Central memory CD8-positive, alpha-beta T cell (primary cell): ENCODE measurements at regions not wholly inside any gene's neighbourhood (a gene's known extent, or its start where the extent isn't known, plus 50 kb on each side); places are given as distances from the start of the nearest gene placed in this dataset.

Experiments used
- ATAC-seq: fragments of 150-1000 bp; cut with Tn5 transposase; replicated peaks from 2 replicates; pipeline ENCODE4 v1.10.0; 2022; ENCODE audit warnings: mild to moderate bottlenecking, moderate FRiP score, moderate number of reproducible peaks; ENCODE audit not compliant: poor library complexity, severe bottlenecking; ENCODE audit errors: extremely low read depth
- DNase-seq, 2 donors: peaks; one replicate each; pipeline ENCODE4 v3.0.0; 2021; ENCODE audit warnings: low spot score in 2 of 2
- H3K27ac Mint-ChIP-seq: one replicate; pipeline ENCODE4 v1.8.0; 2022; ENCODE audit warnings: low read depth, mild to moderate bottlenecking, moderate library complexity, mixed read lengths
- H3K27me3 Mint-ChIP-seq: one replicate; pipeline ENCODE4 v1.8.0; 2022; ENCODE audit warnings: mixed read lengths
- H3K36me3 Mint-ChIP-seq: one replicate; pipeline ENCODE4 v1.8.0; 2022; ENCODE audit warnings: mild to moderate bottlenecking, moderate library complexity, mixed read lengths; ENCODE audit not compliant: insufficient read depth
- H3K4me1 Mint-ChIP-seq: one replicate; pipeline ENCODE4 v1.8.0; 2022; ENCODE audit warnings: mixed read lengths
- H3K4me3 Mint-ChIP-seq: one replicate; pipeline ENCODE4 v1.8.0; 2022; ENCODE audit warnings: mild to moderate bottlenecking, moderate library complexity, mixed read lengths
- H3K9me3 Mint-ChIP-seq: one replicate; pipeline ENCODE4 v1.8.0; 2022; ENCODE audit warnings: mixed read lengths

GRCh38 chr3:16803019-16803418, 81.7 kb upstream of the PLCL2 start:
- peaks cover 10% of the 10 kb centered on the region for H3K9me3 Mint-ChIP-seq
- H3K4me3 Mint-ChIP-seq = no peak overlapping the region
- H3K27ac Mint-ChIP-seq = no peak overlapping the region
- no peaks in the 10 kb centered on the region for H3K36me3 Mint-ChIP-seq
- no peak for DNase-seq
- ATAC-seq = no peak
- H3K27me3 Mint-ChIP-seq = no peaks in the 10 kb centered on the region
- H3K4me1 Mint-ChIP-seq = peaks cover 23% of the 10 kb centered on the region

GRCh38 chr3:16807391-16807790, 77.4 kb upstream of the PLCL2 start:
- no peak overlapping the region for H3K27ac Mint-ChIP-seq
- peaks cover 19% of the 10 kb centered on the region for H3K4me1 Mint-ChIP-seq
- no peak overlapping the region for H3K4me3 Mint-ChIP-seq
- no peaks in the 10 kb centered on the region for H3K36me3 Mint-ChIP-seq
- ATAC-seq (no peak), DNase-seq (no peak)
- H3K9me3 Mint-ChIP-seq = no peaks in the 10 kb centered on the region
- H3K27me3 Mint-ChIP-seq = no peaks in the 10 kb centered on the region

- DNase-seq (no peak), ATAC-seq (no peak)
- no peaks in the 10 kb centered on the region for H3K27me3 Mint-ChIP-seq
- H3K27ac Mint-ChIP-seq = no peak overlapping the region
- no peak overlapping the region for H3K4me3 Mint-ChIP-seq
- peaks cover 17% of the 10 kb centered on the region for H3K4me1 Mint-ChIP-seq
- no peaks in the 10 kb centered on the region for H3K36me3 Mint-ChIP-seq
- no peaks in the 10 kb centered on the region for H3K9me3 Mint-ChIP-seq
Observed at GRCh38 chr3:16808393-16809107, 76.2 kb upstream of the PLCL2 start.

GRCh38 chr3:16809482-16809881, 75.3 kb upstream of the PLCL2 start:
- Mint-ChIP-seq H3K36me3 (no peaks in the 10 kb centered on the region), H3K4me1 (peaks cover 17% of the 10 kb centered on the region), H3K27me3 (no peaks in the 10 kb centered on the region), H3K4me3 (no peak overlapping the region), H3K27ac (no peak overlapping the region), H3K9me3 (no peaks in the 10 kb centered on the region)
- no peak for ATAC-seq
- DNase-seq = no peak

GRCh38 chr3:16809993-16810392, 74.8 kb upstream of the PLCL2 start:
- Mint-ChIP-seq H3K4me1 (peaks cover 17% of the 10 kb centered on the region), H3K27ac (no peak overlapping the region), H3K4me3 (no peak overlapping the region), H3K36me3 (no peaks in the 10 kb centered on the region), H3K9me3 (no peaks in the 10 kb centered on the region), H3K27me3 (no peaks in the 10 kb centered on the region)
- DNase-seq (no peak), ATAC-seq (no peak)

GRCh38 chr3:16810593-16811367, 74.0 kb upstream of the PLCL2 start:
- no peaks in the 10 kb centered on the region for H3K9me3 Mint-ChIP-seq

GRCh38 chr3:16811950-16812349, 72.8 kb upstream of the PLCL2 start:
- ATAC-seq (no peak), DNase-seq (no peak)
- Mint-ChIP-seq H3K36me3 (no peaks in the 10 kb centered on the region), H3K27ac (no peak overlapping the region), H3K27me3 (no peaks in the 10 kb centered on the region), H3K4me1 (peaks cover 17% of the 10 kb centered on the region), H3K4me3 (no peak overlapping the region), H3K9me3 (no peaks in the 10 kb centered on the region)

More at GRCh38 chr3:16810593-16811367, 74.0 kb upstream of the PLCL2 start:
- Mint-ChIP-seq H3K27ac (no peak overlapping the region), H3K4me3 (no peak overlapping the region), H3K36me3 (no peaks in the 10 kb centered on the region), H3K4me1 (peaks cover 17% of the 10 kb centered on the region), H3K27me3 (no peaks in the 10 kb centered on the region)
- no peak for ATAC-seq
- no peak for DNase-seq

- DNase-seq (no peak), ATAC-seq (no peak)
- H3K9me3 Mint-ChIP-seq = no peaks in the 10 kb centered on the region
- H3K4me3 Mint-ChIP-seq = no peak overlapping the region
- no peaks in the 10 kb centered on the region for H3K27me3 Mint-ChIP-seq
- H3K36me3 Mint-ChIP-seq = no peaks in the 10 kb centered on the region
- H3K4me1 Mint-ChIP-seq = peaks cover 17% of the 10 kb centered on the region
- no peak overlapping the region for H3K27ac Mint-ChIP-seq
Observed at GRCh38 chr3:16813336-16813735, 71.4 kb upstream of the PLCL2 start.

GRCh38 chr3:16816048-16816780, 68.5 kb upstream of the PLCL2 start:
- no peaks in the 10 kb centered on the region for H3K9me3 Mint-ChIP-seq
- no peak overlapping the region for H3K27ac Mint-ChIP-seq
- H3K4me1 Mint-ChIP-seq = peaks cover 12% of the 10 kb centered on the region
- DNase-seq = no peak
- no peaks in the 10 kb centered on the region for H3K27me3 Mint-ChIP-seq
- ATAC-seq = no peak
- H3K36me3 Mint-ChIP-seq = no peaks in the 10 kb centered on the region
- H3K4me3 Mint-ChIP-seq = no peak overlapping the region

GRCh38 chr3:16817197-16817596, 67.6 kb upstream of the PLCL2 start:
- Mint-ChIP-seq H3K9me3 (no peaks in the 10 kb centered on the region), H3K4me3 (no peak overlapping the region), H3K36me3 (no peaks in the 10 kb centered on the region), H3K4me1 (peaks cover 6% of the 10 kb centered on the region), H3K27me3 (no peaks in the 10 kb centered on the region), H3K27ac (no peak overlapping the region)
- DNase-seq (no peak), ATAC-seq (no peak)

DNA sequence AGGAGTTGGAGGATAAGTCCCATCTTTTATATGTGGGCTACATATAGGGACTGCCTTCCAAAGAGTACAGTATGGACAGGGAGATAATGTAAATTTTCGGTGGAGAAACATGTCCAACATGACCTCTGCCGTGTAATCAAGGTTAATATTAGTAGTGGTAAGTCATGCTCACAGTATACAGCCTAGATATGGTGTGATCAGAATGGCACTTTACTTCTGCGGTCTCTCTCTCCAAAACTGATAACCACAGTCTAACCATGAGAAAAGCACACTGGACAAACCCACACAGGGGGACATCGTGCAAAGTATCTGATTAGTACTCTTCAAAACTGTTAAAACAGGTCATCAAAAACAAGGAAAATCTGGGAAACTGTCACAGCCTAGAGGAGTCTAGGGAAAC, 66.6 kb upstream of the PLCL2 start:
- H3K4me1 Mint-ChIP-seq = peaks cover 11% of the 10 kb centered on the region
- H3K36me3 Mint-ChIP-seq = no peaks in the 10 kb centered on the region
- H3K4me3 Mint-ChIP-seq = no peak overlapping the region
- H3K9me3 Mint-ChIP-seq = no peaks in the 10 kb centered on the region
- no peak for ATAC-seq
- H3K27ac Mint-ChIP-seq = no peak overlapping the region
- no peak for DNase-seq
- no peaks in the 10 kb centered on the region for H3K27me3 Mint-ChIP-seq

DNA sequence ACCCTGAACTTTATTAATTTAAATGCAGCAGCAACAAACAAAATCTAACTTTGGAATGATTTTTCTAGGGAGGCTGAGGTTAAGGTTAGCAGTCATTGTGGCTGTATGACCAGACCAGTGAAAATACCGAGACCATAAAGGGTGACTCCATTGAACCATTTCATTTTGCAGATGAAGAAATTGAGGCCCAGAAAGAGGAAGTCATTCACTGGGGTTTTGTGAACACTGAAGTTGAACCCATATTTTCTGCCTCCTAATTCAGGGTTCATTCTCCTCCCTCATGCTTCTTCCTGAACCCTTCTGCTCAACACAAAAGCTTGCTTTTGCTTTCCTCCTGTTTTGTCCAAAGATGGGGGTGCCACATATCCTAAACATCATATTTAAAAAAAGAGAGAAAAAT, 65.8 kb upstream of the PLCL2 start:
- no peaks in the 10 kb centered on the region for H3K9me3 Mint-ChIP-seq
- H3K27ac Mint-ChIP-seq = no peak overlapping the region
- no peaks in the 10 kb centered on the region for H3K27me3 Mint-ChIP-seq
- H3K4me3 Mint-ChIP-seq = no peak overlapping the region
- no peak for ATAC-seq
- no peak for DNase-seq
- no peaks in the 10 kb centered on the region for H3K36me3 Mint-ChIP-seq
- peaks cover 19% of the 10 kb centered on the region for H3K4me1 Mint-ChIP-seq

- H3K4me3 Mint-ChIP-seq = no peak overlapping the region
- ATAC-seq (no peak), DNase-seq (no peak)
- H3K27ac Mint-ChIP-seq = no peak overlapping the region
- H3K9me3 Mint-ChIP-seq = no peaks in the 10 kb centered on the region
- H3K36me3 Mint-ChIP-seq = no peaks in the 10 kb centered on the region
- H3K27me3 Mint-ChIP-seq = no peaks in the 10 kb centered on the region
- peaks cover 28% of the 10 kb centered on the region for H3K4me1 Mint-ChIP-seq
Observed at GRCh38 chr3:16820485-16820884, 64.3 kb upstream of the PLCL2 start.
